COR-L47 (cell line): ENCODE measurements at regions not wholly inside any gene's neighbourhood (a gene's known extent, or its start where the extent isn't known, plus 50 kb on each side); places are given as distances from the start of the nearest gene placed in this dataset.

ENCODE experiments used
- DNase-seq: peaks from one replicate; lab custom pipeline; 2025; lab: John Stamatoyannopoulos, UW

DNA sequence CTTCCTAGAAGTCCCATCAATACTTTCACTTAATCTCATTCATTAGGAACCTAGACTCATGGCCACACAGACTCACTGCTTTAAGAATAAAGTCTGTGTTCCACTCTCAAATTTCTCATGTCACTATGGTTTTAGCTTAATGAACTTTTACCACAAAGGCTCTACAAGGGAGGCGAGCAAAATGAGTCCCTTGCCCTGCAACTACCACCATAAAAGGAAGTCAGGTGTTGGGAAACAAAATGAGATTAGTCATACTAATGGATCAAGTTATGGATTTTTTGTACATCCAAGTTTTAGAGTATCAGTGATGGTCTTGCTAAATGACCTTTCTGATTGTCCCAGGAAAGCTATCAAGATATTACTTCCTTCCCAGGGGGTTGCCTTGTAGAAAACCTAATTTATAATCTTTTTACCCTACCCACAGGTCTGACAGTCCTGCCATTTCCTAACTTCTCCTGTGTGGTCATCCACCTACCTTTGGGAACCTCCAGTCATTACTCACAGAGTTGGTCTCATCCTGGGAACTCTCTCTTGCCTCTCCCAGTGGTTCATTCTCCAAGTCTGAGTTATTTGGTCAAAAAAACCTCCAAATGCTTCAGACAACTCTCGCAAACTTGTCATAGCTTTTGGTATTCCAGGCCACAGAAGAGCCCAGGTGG, 51.8 kb upstream of the SLC16A1 start:
- no peak for DNase-seq

DNA sequence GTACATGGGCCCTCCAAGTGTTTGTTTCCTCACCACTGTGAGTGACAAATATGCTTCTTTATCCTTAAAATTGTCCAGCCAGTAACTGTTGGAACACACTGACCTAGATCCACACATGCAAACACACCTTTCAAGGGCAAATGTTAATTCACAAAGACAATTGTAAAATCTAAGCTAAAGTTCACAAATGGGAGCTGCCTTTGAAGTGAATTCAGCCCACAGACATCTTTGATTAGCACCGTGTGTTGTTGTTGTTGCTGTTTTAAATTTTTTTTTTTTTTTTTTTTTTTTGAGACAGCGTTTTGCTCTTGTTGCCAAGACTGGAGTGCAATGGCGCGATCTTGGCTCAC, 52.3 kb upstream of the SLC16A1 start:
- no peak for DNase-seq

GRCh38 chr1:113012149-113012548, 56.2 kb upstream of the SLC16A1 start:
- no peak for DNase-seq

- no peak for DNase-seq
Measured at GRCh38 chr1:113013823-113014222, 57.8 kb upstream of the SLC16A1 start.

- DNase-seq, result no peak
Measured at GRCh38 chr1:113014508-113014907, 58.5 kb upstream of the LRIG2 start.

GRCh38 chr1:113018911-113019310, 54.1 kb upstream of the LRIG2 start:
- DNase-seq, result no peak

DNA sequence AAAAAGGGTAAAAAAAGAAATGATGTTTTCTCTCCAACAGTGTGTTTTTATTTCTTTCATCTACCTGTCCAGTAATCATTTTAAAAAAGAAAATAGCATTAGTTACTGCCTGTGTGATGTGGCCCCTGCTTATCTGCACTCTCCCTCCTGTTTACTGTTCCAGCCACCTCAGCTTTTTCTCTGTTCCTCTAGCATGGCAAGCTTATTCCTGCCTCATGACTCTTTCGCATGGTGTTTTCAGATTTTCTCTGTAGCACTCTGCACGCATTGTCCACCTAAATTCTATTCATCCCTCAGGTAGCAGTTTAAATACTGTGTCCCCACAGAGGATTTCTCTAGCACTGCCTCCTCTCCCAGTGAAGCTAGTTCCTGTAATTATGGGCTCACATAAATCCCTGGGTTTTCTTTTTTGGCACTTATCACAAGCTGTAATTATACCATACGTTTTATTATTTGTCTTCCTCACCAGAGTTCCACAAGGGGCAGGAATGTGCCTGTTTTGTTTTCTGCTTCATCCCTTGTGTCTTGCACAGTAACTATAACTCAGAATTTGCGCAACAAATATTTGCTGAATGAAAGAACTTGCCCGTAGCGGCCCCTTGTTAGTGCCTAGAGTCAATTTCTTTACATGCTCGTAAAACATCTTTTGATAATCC, 51.4 kb upstream of the LRIG2 start:
- peak; percentile 72 for DNase-seq
